ENCODE measurements at regions not wholly inside any gene's neighbourhood (a gene's known extent, or its start where the extent isn't known, plus 50 kb on each side); places are given as distances from the start of the nearest gene placed in this dataset.
"Not testable (repeated sequence)": the region's sequence is repeated elsewhere in the genome, so short reads cannot be mapped to it uniquely, and the experiment has no call there.

- DNase-seq (ENCODE audit: low read depth): no peak
Measured at GRCh38 chr7:142533920-142534319, 215.4 kb upstream of the PRSS1 start.

DNA sequence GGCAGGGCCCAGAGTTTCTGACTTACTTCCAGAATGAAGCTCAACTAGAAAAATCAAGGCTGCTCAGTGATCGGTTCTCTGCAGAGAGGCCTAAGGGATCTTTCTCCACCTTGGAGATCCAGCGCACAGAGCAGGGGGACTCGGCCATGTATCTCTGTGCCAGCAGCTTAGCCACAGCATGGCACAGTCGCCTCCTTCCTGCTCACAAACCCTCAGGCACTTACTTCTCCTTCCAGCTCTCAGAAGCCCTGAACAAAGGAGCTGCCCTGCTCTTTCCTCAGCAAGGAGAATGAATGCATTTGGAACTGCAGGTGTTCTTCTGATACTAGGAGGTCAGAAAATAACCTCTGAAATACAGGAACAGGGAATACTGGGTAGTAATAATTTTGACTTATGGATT lies 219.7 kb upstream of the PRSS1 start:
- no peak for DNase-seq (ENCODE audit: low read depth)

DNA sequence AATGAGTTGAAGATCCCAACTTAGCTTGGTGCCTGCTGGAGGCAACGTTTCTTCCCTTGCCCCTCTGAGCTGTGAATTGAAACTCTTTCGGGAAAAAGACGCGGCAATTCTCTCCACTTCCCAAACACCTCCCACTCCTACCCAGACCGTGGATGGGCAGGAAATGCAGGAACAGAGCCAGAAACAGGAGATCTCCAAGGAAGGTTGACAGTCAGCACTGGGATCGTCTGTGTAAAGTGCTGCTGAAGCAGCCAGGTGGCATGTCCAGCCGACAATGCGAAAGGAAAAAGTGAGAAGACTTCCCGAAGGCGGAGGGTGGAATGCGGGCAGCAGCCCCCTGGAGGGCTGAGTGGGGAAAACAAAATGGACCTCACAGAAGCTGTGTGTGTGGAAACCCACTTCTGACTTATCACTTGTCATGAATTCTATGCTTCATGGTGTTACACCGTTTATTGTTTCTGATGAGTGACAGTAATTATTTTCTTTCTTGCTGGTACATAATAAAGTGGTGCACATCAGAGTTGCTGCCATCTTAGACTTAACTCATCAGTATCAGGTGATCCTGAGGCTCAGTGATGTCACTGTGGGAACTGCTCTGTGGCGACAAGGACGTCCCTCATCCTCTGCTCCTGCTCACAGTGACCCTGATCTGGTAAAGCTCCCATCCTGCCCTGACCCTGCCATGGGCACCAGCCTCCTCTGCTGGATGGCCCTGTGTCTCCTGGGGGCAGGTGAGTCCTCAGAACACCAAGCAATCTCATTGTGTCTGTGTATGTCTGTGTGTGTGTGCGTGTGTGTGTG lies 220.5 kb upstream of the PRSS1 start:
- no peak for DNase-seq (ENCODE audit: low read depth)

DNA sequence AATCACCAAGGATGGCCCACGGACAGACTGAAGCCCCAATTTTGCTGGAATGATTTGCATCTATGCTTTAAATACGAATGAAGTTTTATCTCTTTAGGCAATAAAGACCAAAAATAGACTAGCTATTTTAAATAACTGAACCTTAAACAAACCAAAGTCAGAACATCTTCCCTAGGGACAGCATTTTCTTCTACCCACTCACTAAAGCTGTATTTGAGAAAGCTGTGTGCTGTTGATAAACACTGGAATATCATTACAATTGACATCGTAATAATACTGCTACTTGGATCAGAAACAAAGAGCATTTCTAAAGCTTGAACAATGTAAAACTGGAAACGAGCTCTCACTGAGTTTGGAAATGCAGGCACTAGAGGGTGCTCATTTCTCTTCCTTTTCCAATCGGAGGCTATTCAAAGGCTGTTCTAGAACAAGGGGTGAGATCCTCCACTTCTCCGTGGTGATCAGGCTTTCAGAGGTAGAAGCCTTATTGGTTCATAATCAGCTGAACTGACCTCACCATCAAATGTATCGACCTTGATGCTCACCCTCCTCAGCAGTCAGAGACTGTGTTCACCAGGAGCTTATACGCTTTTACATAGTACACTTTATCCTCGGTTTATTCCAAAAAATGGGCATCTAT lies 225.3 kb upstream of the PRSS1 start:
- no peak for DNase-seq (ENCODE audit: low read depth)

GRCh38 chr7:142522735-142523134 lies 226.5 kb upstream of the PRSS1 start:
- no peak for DNase-seq (ENCODE audit: low read depth)

DNA sequence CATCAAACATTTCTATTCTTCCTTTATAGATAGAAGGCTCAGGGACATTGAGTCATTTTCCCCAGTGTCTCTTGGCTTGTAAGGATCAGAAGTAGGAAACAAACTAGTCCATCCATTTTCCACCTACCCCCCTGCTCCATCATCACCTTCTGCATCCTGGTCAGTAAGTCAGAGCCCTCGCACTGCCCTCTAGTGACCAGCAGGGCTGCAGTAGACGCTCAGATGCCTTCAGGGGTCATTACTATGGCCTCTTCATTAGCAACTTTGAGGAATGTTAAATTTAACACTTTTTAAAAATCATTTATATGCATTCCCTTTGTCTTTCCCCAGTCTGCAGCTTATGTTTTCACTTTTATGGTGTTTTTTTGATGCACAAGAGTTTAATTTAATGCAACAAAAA lies 228.4 kb upstream of the PRSS1 start:
- peak; percentile 20 for DNase-seq (ENCODE audit: low read depth)

- not testable (repeated sequence) for DNase-seq (ENCODE audit: low read depth)
Measured at GRCh38 chr7:142520455-142520854, 228.8 kb upstream of the PRSS1 start.

DNA sequence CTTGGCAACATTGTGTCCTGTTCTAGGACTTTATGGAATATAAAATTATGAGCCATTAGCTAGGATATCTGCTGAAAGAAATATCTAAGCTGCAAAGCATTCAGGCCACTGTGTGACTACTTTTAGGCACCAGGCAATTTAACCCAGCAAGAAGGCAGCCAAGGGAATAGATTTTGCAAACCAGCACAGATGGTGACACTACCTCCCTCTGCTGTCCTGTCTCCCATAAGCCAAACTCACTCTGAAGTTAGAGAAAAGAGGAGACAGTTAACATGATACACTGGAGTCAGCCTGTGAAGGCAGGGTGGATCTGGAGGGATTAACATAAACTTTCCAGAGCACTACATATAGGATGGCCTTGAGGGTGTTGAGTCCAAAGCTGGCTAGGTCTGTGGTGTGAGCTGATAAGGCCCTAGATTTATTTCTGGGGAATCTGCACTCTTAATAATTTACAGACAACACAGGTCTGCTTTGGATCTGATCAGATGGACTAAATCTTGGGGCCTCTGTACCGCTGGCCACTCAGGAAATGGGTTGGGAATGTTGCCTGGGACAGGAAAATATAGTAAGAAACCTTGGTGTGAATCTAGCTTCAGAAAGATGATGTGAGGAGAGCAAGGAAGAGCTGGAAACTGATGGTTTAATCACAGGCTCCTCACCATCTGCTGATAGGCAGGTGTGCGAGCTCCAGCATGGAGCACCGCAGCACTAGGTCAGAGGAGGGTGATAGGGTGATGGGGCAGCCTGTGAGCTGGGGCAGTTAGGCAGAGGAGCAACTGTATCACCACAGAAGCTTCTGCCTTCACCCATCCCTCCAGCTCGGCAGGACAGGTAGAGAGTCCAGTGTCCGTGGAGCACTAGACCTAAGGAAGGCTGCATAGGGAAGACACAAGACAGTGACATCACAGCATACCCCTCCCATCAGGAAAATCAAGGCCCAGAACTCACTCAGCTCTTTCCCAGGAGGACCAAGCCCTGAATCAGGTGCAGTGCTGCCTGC lies 229.9 kb upstream of the PRSS1 start:
- no peak for DNase-seq (ENCODE audit: low read depth)

GRCh38 chr7:142516038-142516501 lies 233.2 kb upstream of the PRSS1 start:
- DNase-seq (ENCODE audit: low read depth): peak; percentile 71

- DNase-seq (ENCODE audit: low read depth): not testable (repeated sequence)
Measured at GRCh38 chr7:142514716-142515115, 234.6 kb upstream of the PRSS1 start.

- no peak for DNase-seq (ENCODE audit: low read depth)
Measured at GRCh38 chr7:142513178-142513955, 235.9 kb upstream of the PRSS1 start.

DNA sequence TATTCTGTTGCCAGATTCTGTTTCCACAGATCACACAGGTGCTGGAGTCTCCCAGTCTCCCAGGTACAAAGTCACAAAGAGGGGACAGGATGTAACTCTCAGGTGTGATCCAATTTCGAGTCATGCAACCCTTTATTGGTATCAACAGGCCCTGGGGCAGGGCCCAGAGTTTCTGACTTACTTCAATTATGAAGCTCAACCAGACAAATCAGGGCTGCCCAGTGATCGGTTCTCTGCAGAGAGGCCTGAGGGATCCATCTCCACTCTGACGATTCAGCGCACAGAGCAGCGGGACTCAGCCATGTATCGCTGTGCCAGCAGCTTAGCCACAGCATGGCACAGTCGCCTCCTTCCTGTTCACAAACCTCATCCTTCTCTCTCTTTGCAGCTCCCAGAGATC lies 237.5 kb upstream of the PRSS1 start:
- no peak for DNase-seq (ENCODE audit: low read depth)

GRCh38 chr7:142511374-142511773 lies 237.9 kb upstream of the PRSS1 start:
- DNase-seq (ENCODE audit: low read depth): no peak

- not testable (repeated sequence) for DNase-seq (ENCODE audit: low read depth)
Measured at GRCh38 chr7:142509235-142509634, 240.0 kb upstream of the PRSS1 start.

DNA sequence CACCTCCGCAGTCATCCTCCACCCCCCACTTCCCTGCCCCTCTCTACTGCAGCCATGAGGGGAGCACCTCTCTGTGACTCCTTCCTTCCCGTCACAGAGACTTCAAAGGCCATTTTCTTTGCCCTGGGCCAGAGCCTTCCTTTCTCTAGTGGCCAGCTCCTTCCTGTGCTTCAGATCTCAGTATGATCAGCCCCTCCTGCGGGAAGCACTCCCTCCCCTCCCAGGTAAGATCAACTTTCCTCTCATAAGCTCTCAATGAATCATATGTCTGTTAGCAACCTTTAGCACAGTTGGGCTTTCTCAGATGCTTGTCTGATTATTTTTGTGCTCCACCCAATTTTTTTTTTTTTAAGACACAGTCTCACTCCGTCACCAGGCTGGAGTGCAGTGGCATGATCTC lies 241.0 kb upstream of the PRSS1 start:
- DNase-seq (ENCODE audit: low read depth): no peak

GRCh38 chr7:142507799-142508198 lies 241.5 kb upstream of the PRSS1 start:
- no peak for DNase-seq (ENCODE audit: low read depth)

GRCh38 chr7:142507066-142507465 lies 242.2 kb upstream of the PRSS1 start:
- DNase-seq (ENCODE audit: low read depth): not testable (repeated sequence)

DNA sequence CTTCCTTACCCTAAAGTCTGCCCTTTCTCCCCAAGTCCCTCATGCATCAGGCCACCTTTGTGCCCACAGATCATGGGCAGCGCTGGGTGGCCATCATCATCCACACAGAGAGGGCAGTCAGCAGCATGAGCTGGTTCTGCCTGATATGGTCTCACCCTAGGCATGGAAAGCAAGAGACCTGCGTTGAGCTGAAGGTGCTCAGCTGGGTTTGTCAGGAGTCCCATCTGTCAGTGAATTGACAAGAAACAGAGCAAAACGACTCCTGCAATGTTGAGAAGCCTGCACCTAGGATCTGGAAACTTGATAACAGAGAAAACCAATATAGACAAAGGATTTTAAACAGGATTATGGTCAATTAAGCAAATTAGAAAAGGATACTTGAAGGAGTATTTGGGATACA lies 242.7 kb upstream of the PRSS1 start:
- no peak for DNase-seq (ENCODE audit: low read depth)

DNA sequence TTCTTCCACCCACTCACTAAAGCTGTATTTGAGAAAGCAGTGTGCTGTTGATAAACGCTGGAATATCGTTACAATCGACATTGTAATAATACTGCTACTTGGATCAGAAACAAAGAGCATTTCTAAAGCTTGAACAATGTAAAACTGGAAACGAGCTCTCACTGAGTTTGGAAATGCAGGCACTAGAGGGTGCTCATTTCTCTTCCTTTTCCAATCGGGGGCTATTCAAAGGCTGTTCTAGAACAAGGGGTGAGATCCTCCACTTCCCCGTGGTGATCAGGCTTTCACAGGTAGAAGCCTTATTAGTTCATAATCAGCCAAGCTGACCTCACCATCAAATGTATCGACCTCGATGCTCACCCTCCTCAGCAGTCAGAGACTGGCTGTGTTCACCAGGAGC lies 245.3 kb upstream of the PRSS1 start:
- DNase-seq (ENCODE audit: low read depth): not testable (repeated sequence)

- no peak for DNase-seq (ENCODE audit: low read depth)
Measured at GRCh38 chr7:142503036-142503435, 245.2 kb upstream of the PRSS58 start.

DNA sequence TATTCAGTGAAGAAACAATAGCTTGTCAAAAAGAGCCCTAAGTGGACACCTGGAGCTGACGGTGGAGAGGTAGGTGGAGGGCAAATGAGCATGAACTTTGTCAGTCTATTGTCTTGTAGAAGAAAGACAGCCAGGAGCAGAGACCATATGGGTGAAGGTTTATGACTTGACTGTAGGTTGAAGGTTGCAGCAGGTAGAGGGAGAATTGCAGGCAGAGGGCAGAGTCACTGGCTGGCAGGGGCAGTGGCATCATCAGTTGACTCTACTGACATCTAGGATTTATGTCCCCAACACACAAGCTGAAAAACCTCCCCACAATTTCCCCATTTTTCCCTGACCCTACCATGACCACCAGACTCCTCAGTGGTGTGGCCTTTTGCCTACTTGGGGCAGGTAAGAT lies 243.6 kb upstream of the PRSS58 start:
- no peak for DNase-seq (ENCODE audit: low read depth)

DNA sequence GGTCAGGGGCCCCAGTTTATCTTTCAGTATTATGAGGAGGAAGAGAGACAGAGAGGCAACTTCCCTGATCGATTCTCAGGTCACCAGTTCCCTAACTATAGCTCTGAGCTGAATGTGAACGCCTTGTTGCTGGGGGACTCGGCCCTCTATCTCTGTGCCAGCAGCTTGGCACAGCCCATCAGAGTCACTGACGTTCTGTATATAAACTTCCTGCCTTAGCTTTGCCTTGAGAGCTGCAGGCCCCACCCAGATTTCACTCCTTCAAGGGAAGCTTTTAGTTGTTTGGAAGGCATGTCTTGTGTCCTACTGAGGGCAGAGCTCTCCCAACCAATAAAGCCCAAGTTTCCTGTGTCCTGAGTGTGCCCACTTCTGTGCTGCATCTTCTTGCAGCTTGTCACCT lies 242.5 kb upstream of the PRSS58 start:
- DNase-seq (ENCODE audit: low read depth): no peak
